SK-N-SH (cell line): ENCODE measurements at regions not wholly inside any gene's neighbourhood (a gene's known extent, or its start where the extent isn't known, plus 50 kb on each side); places are given as distances from the start of the nearest gene placed in this dataset.

Experiments
- CHD2 ChIP-seq: fragments of 150-350 bp; IDR thresholded peaks from 2 replicates; pipeline ENCODE4 v1.6.1; 2018; ENCODE audit warnings: low read length; ENCODE audit not compliant: partially characterized antibody
- EP300 ChIP-seq, 2 experiments: IDR thresholded peaks; 2 replicates each; pipeline versions ENCODE4 v1.4.0 to v1.6.1; 2012; ENCODE audit warnings: borderline replicate concordance in 1 of 2, low read depth in 1 of 2, low read length in 1 of 2
- FOSL2 ChIP-seq: IDR thresholded peaks from 2 replicates; pipeline ENCODE4 v1.4.0; 2012; ENCODE audit warnings: low read depth, mild to moderate bottlenecking, moderate library complexity, borderline replicate concordance
- MXI1 ChIP-seq: IDR thresholded peaks from 2 replicates; pipeline ENCODE4 v1.6.1; 2012; ENCODE audit warnings: mild to moderate bottlenecking, low read depth, low read length, improper control_type of control experiment
- POLR2AphosphoS5 ChIP-seq: IDR thresholded peaks from 2 replicates; pipeline ENCODE4 v1.6.1; 2012; ENCODE audit warnings: low read depth, low read length
- RFX5 ChIP-seq: IDR thresholded peaks from 2 replicates; pipeline ENCODE4 v1.6.1; 2012; ENCODE audit warnings: mild to moderate bottlenecking, improper control_type of control experiment, low read length
- SIN3A ChIP-seq: IDR thresholded peaks from 2 replicates; pipeline ENCODE4 v1.6.1; 2012; ENCODE audit warnings: low read depth, mild to moderate bottlenecking, low read length, moderate library complexity, borderline replicate concordance
- TAF1 ChIP-seq: IDR thresholded peaks from 2 replicates; pipeline ENCODE4 v1.6.1; 2012; ENCODE audit warnings: low read depth, mild to moderate bottlenecking, low read length, moderate library complexity, borderline replicate concordance
- TF ChIP-seq, protein P1 (sequence below): fragments of 200-600 bp; sonication (generic); IDR thresholded peaks from 2 replicates; pipeline ENCODE4 v1.6.1; 2017; ENCODE audit warnings: antibody characterized with exemption, mild to moderate bottlenecking, moderate library complexity
- TF ChIP-seq, protein P2 (sequence below): IDR thresholded peaks from 2 replicates; pipeline ENCODE4 v1.4.0; 2012; ENCODE audit warnings: low read depth, borderline replicate concordance
- TF ChIP-seq, protein P3 (sequence below): IDR thresholded peaks from 2 replicates; pipeline ENCODE4 v1.4.0; 2012; ENCODE audit warnings: low read depth

DNA sequence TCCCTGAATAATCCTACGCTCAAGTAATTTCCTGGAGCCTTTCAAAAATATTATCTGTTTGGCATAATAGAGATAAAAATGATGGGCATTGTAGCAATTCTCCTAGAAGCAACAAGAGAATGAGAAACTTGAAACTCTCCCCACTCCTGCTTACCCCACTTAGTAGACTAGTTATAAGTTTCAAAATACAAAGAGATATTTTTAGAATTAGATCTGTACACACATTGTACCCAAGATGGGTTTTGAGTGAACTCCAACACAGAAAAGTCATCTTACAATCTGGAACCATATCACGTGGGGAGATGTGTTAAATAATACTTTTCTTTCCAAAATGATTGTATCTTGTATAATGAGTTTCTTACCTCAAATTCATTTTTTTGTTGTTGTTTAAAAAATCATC is 484.9 kb downstream of the LPIN1 start:
- TF ChIP-seq RFX5 (no peak), MXI1 (no peak), FOSL2 (no peak), SIN3A (no peak), CHD2 (no peak), EP300 (IDR thresholded peaks at IDR 0.05; ENCODE audit: borderline replicate concordance in 1 of 2, low read depth in 1 of 2, low read length in 1 of 2) (no peak), TAF1 (no peak), POLR2AphosphoS5 (no peak)
- TF ChIP-seq, protein P1, sequence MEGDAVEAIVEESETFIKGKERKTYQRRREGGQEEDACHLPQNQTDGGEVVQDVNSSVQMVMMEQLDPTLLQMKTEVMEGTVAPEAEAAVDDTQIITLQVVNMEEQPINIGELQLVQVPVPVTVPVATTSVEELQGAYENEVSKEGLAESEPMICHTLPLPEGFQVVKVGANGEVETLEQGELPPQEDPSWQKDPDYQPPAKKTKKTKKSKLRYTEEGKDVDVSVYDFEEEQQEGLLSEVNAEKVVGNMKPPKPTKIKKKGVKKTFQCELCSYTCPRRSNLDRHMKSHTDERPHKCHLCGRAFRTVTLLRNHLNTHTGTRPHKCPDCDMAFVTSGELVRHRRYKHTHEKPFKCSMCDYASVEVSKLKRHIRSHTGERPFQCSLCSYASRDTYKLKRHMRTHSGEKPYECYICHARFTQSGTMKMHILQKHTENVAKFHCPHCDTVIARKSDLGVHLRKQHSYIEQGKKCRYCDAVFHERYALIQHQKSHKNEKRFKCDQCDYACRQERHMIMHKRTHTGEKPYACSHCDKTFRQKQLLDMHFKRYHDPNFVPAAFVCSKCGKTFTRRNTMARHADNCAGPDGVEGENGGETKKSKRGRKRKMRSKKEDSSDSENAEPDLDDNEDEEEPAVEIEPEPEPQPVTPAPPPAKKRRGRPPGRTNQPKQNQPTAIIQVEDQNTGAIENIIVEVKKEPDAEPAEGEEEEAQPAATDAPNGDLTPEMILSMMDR: no peak
- TF ChIP-seq, protein P2, sequence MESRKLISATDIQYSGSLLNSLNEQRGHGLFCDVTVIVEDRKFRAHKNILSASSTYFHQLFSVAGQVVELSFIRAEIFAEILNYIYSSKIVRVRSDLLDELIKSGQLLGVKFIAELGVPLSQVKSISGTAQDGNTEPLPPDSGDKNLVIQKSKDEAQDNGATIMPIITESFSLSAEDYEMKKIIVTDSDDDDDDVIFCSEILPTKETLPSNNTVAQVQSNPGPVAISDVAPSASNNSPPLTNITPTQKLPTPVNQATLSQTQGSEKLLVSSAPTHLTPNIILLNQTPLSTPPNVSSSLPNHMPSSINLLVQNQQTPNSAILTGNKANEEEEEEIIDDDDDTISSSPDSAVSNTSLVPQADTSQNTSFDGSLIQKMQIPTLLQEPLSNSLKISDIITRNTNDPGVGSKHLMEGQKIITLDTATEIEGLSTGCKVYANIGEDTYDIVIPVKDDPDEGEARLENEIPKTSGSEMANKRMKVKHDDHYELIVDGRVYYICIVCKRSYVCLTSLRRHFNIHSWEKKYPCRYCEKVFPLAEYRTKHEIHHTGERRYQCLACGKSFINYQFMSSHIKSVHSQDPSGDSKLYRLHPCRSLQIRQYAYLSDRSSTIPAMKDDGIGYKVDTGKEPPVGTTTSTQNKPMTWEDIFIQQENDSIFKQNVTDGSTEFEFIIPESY: no peak
- TF ChIP-seq, protein P3, sequence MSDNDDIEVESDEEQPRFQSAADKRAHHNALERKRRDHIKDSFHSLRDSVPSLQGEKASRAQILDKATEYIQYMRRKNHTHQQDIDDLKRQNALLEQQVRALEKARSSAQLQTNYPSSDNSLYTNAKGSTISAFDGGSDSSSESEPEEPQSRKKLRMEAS: no peak
